ENCODE measurements at regions not wholly inside any gene's neighbourhood (a gene's known extent, or its start where the extent isn't known, plus 50 kb on each side); places are given as distances from the start of the nearest gene placed in this dataset.

DNA sequence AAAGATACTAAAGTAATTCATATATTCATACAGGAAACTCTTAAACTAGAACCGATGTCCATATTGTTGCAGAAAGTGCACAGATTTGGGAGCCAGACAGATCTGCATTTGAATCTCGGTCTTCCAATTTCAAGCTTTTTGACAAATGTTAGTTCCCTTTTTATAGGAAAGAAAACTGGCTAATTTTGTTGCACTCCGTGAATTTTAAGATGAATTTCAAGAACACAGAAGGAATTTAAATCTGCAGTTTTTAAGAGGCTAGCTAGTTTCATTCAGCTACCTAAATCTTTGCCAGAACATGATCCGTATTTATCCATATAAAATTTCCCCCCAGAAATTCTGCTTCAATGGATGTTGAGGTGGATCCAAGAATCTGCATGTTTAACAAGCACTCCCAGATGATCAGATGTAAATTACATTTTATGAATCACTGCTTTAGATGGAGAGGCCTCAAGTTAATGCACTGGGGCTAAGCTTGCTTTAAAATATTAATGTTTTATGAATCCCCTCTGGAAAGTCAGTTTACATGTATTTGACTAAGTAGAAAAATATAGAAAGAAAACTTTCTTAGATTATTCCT, 1296.3 kb upstream of the CADM2 start:
- no peak for DNase-seq

DNA sequence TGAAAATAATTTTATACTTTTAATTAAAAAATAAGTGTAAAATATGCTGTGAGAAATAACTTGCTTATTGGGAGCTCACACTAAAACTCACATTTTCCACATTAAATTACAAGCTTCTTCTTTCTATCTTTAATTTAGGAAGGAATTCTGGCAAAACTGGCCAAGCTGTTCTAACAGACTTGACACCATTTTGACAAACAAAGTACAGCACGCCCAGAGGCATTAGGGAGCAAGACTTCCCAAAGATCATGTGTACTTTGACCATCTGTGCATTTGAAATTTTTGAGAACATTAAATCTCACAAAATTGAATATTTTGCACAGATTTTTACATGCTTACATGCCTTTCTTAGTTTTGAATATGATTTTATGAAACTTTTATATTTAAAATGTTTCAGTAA, 1288.4 kb upstream of the CADM2 start:
- H3K27ac ChIP-seq, result no peak overlapping the region
- TF ChIP-seq POLR2A (IDR thresholded peaks at IDR 0.05), result no peak
- TF ChIP-seq, protein P1, sequence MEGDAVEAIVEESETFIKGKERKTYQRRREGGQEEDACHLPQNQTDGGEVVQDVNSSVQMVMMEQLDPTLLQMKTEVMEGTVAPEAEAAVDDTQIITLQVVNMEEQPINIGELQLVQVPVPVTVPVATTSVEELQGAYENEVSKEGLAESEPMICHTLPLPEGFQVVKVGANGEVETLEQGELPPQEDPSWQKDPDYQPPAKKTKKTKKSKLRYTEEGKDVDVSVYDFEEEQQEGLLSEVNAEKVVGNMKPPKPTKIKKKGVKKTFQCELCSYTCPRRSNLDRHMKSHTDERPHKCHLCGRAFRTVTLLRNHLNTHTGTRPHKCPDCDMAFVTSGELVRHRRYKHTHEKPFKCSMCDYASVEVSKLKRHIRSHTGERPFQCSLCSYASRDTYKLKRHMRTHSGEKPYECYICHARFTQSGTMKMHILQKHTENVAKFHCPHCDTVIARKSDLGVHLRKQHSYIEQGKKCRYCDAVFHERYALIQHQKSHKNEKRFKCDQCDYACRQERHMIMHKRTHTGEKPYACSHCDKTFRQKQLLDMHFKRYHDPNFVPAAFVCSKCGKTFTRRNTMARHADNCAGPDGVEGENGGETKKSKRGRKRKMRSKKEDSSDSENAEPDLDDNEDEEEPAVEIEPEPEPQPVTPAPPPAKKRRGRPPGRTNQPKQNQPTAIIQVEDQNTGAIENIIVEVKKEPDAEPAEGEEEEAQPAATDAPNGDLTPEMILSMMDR (IDR thresholded peaks at IDR 0.05), result no peak
- no peak for DNase-seq
- H3K9me3 ChIP-seq, result no peaks in the 10 kb centered on the region
- no peaks in the 10 kb centered on the region for H3K4me1 ChIP-seq
- H3K36me3 ChIP-seq, result no peaks in the 10 kb centered on the region
- no peak overlapping the region for H3K4me3 ChIP-seq
- no peaks in the 10 kb centered on the region for H3K27me3 ChIP-seq

More for the DNA sequence above, 1296.3 kb upstream of the CADM2 start:
- Histone ChIP-seq H3K27ac (no peak overlapping the region), H3K4me1 (no peaks in the 10 kb centered on the region), H3K4me3 (no peak overlapping the region), H3K27me3 (no peaks in the 10 kb centered on the region), H3K9me3 (no peaks in the 10 kb centered on the region), H3K36me3 (no peaks in the 10 kb centered on the region)
- no peak for TF ChIP-seq POLR2A (IDR thresholded peaks at IDR 0.05)
- TF ChIP-seq, protein P1 (IDR thresholded peaks at IDR 0.05), result no peak

DNA sequence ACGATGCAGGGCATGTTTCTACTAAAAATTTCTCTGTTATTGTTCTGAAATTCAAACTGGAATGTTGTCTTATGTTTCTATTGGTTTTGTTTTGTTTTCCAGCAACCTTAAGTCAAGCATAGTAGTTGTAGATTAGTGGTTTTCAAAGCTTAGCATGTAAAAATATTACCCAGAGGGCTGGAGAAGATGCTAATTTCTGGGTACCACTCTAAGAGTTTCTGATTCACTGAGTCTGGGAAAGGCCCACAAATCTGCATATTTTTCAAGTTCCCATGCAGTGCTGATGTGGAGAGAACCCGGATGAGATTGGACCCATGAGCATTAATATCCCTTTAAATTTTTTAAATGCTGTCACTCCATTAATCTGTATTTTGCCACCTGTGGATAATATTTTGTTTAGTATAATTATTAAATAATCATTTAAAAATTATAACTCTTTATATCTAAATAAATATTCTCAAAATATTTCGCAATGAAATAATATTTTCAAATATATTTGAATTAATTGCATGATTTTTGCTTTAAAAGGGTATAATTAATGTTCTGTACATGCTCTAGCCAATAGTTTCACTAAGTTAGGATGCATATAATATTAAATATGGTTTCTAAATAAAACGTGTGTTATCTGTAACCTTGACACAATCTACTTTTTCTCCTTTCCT, 1274.7 kb upstream of the CADM2 start:
- TF ChIP-seq POLR2A (IDR thresholded peaks at IDR 0.05), result no peak
- TF ChIP-seq, protein P1 (IDR thresholded peaks at IDR 0.05), result no peak
- H3K9me3 ChIP-seq, result no peaks in the 10 kb centered on the region
- no peak overlapping the region for H3K4me3 ChIP-seq
- H3K36me3 ChIP-seq, result no peaks in the 10 kb centered on the region
- H3K27ac ChIP-seq, result no peak overlapping the region
- no peaks in the 10 kb centered on the region for H3K4me1 ChIP-seq
- H3K27me3 ChIP-seq, result no peaks in the 10 kb centered on the region
- DNase-seq, result no peak

DNA sequence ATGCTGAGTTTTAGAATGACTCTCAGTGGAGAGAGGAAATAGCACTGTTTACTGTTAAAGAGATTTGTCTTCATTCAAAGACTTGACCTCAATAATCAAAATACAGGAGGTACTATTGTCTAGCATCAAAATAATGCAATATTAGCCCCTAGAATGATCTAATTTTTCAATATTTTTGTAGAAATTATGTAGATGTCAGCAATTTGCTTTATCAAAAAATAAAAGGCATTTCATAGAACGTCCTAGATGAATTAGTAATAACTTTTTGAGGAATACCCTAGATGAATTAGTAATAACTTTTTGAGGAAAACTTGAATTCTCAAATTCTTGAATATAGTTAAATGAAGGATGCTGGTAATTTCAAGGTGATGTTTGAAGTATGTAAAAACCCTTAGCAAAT, 1252.1 kb upstream of the CADM2 start:
- H3K36me3 ChIP-seq, result no peaks in the 10 kb centered on the region

DNA sequence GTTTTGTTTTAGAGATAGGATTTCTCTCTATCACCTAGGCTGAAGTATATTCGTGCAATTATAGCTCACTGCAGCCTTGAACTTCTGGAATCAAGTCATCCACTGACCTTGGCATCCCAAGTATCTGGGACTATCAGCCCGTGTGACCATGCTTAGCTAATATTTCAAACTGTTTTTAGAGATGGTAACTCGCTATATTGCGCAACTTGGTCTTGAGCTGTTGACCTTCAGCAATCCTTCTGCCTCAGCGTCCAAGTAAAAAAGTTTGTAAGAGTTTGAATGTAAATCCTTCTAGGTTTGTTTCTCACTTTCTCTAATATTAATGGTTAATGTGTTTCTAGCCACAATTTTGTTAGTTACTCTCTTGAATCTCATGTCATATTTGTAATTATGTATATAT, 1243.5 kb upstream of the CADM2 start:
- no peak for DNase-seq
- Histone ChIP-seq H3K27ac (no peak overlapping the region), H3K9me3 (no peaks in the 10 kb centered on the region), H3K27me3 (no peaks in the 10 kb centered on the region), H3K4me3 (no peak overlapping the region), H3K4me1 (no peaks in the 10 kb centered on the region), H3K36me3 (no peaks in the 10 kb centered on the region)
- TF ChIP-seq, protein P1 (IDR thresholded peaks at IDR 0.05), result no peak
- no peak for TF ChIP-seq POLR2A (IDR thresholded peaks at IDR 0.05)

More for the DNA sequence above, 1252.1 kb upstream of the CADM2 start:
- no peaks in the 10 kb centered on the region for H3K9me3 ChIP-seq
- no peak for TF ChIP-seq POLR2A (IDR thresholded peaks at IDR 0.05)
- TF ChIP-seq, protein P1 (IDR thresholded peaks at IDR 0.05), result no peak
- DNase-seq, result no peak
- no peak overlapping the region for H3K4me3 ChIP-seq
- no peaks in the 10 kb centered on the region for H3K4me1 ChIP-seq
- no peaks in the 10 kb centered on the region for H3K27me3 ChIP-seq
- no peak overlapping the region for H3K27ac ChIP-seq
